CD4-positive, alpha-beta T cell treated with Interleukin-12 subunit alpha and Interleukin-12 subunit beta, for 1 hour (primary cell): ENCODE measurements at regions not wholly inside any gene's neighbourhood (a gene's known extent, or its start where the extent isn't known, plus 50 kb on each side); places are given as distances from the start of the nearest gene placed in this dataset.
"Not testable (repeated sequence)": the region's sequence is repeated elsewhere in the genome, so short reads cannot be mapped to it uniquely, and the experiment has no call there.

Experiments
- DNase-seq: peaks from one replicate; pipeline ENCODE4 v3.0.0-alpha.2; 2020

DNA sequence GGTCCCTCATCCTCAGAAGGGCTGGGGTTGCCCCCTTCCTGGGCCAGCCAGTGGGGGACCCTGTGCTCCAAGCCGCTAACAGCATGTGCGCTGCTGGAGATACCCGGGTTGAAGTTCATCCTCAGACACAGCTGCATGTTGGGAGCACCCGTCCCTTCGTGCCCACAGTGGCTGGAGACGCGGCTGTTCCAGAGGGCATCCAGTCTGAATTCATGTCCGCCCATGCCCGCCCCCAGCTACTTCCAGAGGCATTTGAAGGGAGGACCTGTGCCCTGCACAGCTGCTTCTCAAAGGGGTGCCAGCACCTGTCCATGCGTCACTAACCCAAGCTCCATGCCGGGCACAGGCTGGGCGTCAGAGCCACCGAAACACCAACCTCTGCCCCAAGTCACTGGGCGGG lies 68.1 kb upstream of the ADGRA1 start:
- no peak for DNase-seq

DNA sequence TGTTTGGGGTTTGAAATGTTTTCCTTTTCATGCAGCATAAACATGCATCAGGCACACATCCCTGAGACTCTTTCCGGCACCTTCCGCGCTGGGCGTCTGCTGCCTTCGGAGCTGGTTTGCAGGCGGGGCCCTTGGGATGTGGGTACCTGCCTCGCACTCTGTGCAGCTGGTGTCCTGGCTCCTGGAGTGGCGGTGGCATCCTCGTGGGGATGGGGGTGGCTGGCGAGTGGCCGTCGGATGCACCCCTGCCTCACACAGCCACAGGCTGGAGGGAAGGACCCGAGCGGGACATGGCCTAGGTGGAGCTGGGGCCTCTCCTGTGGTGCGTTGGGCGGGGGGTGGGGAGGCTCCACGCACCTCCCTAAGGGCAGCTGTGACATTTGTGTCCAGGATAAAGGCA lies 68.5 kb upstream of the ADGRA1 start:
- DNase-seq = no peak

DNA sequence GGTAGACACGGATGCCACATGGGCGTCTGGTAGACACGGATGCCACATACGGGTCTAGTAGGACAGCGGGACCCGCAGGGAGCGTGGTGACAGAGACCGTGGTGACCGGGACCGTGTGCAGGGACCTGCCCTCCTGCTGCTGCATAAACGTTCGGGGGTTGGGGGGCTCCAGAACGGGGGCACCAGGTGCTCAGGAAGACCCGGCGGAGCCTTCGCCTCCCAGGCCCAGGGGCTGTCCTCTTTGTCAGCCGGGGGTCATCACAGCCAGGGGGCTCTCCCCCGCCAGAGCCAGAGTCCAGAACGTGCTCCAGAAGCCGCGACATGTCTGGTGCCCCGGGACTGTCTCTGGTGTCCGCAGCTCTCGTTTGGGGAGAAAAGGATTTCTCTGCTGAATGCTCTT lies 69.2 kb upstream of the ADGRA1 start:
- DNase-seq = no peak

DNA sequence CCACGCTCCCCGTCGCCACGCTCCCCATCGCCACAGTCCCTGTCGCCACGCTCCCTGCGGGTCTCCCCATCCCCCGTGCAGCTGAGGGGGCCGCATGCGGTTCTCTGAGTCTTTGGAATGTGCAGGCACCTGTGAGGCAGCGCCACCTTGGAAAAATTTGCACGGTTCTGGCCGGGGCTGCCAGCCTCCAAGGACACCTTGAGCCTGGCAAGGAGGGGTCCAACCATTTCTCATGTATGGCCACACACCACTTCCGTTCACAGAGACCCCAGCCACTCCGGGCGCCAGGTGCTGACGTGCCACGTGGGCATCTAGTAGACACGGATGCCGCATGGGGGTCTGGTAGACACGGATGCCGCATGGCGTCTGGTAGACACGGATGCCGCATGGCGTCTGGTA lies 70.5 kb upstream of the ADGRA1 start:
- no peak for DNase-seq

DNA sequence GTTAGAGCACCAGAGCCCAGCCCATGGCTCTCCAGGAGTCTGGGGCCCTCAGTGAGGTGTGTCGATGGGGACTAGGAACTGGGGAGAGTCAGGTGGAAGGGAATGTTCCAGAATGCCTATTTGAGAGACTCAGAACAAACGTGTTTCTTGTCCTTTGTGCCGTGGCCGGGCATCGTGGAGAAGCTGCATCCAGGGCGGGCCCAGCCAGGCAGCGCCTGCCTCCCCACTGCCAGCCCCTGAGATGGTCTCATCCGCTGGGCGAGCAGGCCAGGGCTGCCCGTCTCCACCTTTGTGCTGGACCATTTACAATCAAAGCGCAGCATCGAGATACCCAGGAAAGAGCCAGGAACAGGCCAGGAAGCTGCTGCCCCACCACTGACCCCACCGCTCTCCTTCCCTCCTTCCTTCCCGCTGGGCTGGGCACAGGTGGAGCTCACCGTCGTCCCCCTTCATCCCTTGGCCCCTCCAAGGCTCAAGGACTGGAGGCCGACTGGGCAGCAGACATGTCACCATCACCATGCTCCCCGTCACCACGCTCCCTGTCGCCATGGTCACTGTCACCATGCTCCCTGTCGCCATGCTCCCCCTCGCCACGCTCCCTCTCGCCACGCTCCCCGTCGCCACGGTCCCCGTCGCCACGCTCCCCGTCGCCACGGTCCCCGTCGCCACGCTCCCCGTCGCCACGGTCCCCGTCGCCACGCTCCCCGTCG lies 71.1 kb upstream of the ADGRA1 start:
- no peak for DNase-seq

DNA sequence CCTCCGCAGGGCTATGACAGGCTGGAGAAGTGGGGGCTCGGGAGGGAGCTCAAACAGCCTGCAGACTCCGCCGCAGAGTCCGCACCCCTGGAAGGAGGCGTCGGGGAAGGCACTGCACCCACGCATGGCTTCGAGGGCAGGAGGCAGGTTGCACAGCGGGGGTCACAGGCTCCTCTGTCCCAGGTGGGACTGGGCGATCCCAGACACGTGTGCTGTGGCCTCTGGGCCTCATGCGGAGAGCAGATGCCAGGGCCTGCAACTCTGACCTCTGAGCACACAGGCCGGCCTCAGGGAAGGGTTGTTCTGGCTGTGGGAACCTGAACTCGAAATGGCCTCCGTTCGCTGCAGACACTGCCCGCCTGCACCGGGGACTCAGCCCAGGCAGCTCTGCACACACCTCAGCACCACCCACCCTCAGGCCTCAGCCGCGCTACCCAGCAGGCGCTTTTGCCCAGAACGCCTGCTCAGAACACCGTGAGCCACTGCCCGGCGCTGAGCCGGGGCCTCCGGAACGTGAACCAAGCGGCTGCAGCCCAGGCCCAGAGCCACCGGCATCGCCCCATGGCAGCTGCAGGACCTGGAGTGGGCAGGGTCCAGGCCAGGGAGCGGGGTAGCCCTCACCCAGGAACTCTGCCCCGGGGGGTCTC lies 71.8 kb upstream of the ADGRA1 start:
- DNase-seq = no peak

DNA sequence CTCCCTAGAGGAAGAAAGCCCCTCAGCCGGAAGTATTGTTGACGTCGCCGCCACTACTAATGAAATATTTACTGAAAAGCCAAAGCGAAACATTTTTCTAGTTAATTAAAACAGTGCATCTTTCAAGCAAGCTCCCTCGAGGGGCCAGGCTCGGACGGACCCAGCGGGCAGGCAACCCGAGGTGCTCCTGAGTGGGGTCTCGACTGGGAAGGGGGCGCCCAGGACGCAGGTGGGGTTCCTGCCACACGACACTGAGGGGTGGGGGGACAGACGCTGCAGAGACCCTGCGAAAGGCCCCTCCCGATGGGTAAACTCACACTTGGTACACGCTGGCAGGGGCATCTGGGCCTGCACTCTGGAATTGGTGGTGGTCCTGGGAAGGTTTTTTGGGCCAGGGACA lies 72.4 kb upstream of the ADGRA1 start:
- DNase-seq = no peak

DNA sequence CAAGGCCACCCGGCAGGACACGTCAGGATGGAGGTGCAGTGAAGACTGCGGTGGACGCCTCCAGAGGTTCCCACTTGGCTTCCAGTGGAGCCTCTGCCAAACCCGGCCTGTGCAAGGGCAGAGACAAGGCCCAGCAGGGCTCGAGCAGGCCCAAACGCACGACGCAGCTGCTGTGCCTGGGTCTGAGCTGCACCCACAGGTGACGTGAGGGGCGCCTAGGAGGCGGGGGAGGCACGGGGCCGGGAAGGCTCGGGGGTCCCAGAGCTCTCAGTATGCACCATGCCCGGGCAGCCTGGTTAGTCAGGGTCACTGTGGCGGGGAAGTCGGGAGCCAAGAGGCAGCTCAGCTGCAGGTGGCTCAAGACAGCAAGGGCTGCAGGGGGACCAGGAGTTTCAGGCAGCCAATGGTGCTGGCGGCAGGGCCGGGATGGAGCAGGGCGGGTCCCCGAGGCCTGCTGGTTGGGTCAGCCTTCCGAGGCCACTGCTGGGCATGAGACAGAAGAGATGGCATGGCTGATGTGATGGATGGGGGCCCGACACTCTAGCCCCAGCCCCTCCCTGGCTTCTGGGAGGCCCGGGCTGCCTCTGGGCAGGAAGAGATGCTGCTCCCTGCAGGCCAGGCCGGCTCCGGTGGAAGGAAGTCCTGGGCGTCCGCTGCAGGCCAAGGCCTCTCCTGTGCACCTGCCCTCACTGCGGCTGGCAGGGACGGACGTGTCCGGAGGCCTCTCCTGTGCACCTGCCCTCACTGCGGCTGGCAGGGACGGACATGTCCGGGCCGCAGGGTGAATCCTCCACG lies 72.2 kb upstream of the CFAP46 start:
- no peak for DNase-seq

DNA sequence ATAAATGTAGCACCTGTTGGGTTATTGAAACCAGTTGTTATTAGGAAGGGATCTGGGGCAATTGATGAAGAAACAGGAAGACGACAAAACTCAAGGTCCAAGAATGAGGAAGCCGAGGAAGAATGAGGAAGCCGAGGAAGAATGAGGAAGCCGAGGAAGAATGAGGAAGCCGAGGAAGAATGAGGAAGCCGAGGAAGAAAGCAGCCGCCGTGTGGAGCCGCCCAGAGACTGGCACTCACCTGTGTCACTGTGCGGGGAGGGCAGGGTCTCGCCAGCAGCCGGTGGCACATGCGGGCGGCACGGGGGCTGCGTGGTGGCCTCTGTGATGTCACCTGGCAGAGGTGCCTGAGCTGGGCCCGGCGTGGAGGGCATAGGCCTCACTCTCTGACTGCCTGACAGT lies 71.1 kb upstream of the CFAP46 start:
- peak; percentile 12 for DNase-seq

DNA sequence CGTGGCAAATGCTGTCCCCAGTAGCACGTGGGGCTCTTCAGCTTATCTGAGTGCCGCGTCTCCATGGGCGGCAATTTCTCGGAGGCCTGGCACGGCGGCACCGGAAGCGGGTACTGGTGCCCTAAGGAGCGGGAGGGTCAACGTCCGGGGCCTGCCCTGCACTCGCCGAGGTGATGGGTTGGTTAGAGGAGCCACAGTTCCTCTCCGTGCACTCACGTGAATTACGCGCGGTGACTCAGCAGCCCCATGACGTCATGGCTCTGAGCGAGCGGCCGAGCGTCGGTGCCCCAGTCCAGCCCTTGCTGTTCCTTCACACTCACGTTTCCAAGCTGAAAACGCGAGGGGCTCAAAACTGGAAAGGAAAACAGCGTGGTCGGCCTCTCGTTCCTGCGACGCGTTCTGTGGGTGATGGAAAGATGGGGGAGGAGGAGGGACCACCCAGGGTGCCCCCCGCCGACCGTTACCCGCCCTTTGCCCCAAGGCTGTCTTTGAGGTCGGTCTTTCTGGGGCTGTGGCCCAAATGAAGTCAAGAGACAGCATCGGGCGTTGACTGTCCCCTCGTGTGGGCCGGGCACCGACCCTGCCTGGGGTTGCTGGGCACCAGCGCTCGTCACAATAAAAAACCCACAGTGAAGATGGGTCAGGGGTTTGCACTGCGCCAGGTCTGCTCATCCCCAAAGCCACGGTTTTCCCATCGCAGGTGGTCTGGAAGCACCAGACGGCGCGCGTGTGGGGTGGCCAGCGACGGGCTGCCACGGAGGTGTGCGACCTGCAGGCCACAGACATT lies 70.4 kb upstream of the CFAP46 start:
- peak; percentile 20 for DNase-seq

DNA sequence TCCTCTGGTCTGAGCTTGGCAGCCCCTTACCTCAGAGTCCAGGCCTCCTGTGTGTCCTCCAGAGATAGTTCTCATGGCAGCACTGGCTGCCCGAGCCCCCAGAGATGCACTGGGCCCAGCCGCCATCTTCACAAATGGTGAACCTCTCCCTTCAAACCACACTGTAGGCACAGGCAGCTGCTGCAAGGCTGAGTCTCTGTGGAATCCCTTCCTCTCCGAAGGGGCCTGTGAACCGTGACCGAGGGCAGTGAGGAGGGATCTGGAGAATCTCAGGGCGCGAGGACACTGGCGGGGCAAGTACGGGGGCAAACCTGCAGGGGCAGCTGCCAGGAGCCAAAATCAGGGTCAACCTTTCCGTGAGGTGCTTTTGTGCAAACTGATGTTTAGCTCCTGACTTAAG lies 69.5 kb upstream of the CFAP46 start:
- DNase-seq = no peak

DNA sequence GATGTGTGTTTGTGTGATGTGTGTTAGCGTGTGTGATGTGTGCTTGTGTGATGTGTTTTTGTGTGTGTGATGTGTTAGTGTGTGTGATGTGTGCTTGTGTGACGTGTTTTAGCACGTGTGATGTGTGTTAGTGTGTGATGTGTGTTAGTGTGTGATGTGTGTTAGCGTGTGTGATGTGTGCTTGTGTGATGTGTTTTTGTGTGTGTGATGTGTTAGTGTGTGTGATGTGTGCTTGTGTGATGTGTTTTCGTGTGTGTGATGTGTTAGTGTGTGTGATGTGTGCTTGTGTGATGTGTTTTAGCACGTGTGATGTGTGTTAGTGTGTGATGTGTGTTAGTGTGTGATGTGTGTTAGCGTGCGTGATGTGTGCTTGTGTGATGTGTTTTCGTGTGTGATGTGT lies 69.0 kb upstream of the CFAP46 start:
- DNase-seq = not testable (repeated sequence)

DNA sequence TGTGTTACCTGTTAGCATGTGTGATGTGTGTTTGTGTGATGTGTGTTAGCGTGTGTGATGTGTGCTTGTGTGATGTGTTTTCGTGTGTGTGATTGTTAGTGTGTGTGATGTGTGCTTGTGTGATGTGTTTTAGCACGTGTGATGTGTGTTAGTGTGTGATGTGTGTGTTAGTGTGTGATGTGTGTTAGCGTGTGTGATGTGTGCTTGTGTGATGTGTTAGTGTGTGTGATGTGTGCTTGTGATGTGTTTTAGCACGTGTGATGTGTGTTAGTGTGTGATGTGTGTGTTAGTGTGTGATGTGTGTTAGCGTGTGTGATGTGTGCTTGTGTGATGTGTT lies 68.4 kb upstream of the CFAP46 start:
- not testable (repeated sequence) for DNase-seq

DNA sequence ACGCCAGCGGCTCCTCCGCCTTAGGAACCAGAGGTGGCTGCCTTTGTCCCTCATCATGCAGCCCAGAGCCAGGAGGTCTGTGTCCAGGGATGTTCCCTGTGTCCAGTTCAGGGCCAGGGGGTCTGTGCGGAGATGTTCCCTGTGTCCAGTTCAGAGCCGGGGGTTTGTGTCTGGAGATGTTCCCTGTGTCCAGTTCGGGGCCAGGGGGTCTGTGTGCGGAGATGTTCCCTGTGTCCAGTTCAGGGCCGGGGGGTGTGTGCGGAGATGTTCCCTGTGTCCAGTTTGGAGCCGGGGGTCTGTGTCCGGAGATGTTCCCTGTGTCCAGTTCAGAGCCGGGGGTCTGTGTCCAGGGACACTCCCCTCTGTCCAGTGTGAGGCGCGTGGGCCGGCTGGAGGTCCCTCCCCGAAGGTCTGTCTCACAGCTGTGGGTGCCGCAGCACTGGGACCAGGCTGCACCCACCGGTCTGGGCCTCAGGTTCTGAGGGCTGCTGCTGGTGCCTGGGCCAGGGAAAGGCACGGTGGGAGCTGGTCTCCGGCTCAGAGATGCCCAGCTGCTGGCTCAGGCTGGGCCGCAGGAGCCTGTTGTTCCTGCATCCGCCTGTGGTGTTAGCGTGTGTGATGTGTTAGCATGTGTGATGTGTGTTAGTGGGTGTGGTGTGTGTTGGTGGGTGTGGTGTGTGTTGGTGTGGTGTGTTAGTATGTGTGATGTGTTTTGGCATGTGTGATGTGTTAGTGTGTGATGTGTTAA lies 67.9 kb upstream of the CFAP46 start:
- no peak for DNase-seq

DNA sequence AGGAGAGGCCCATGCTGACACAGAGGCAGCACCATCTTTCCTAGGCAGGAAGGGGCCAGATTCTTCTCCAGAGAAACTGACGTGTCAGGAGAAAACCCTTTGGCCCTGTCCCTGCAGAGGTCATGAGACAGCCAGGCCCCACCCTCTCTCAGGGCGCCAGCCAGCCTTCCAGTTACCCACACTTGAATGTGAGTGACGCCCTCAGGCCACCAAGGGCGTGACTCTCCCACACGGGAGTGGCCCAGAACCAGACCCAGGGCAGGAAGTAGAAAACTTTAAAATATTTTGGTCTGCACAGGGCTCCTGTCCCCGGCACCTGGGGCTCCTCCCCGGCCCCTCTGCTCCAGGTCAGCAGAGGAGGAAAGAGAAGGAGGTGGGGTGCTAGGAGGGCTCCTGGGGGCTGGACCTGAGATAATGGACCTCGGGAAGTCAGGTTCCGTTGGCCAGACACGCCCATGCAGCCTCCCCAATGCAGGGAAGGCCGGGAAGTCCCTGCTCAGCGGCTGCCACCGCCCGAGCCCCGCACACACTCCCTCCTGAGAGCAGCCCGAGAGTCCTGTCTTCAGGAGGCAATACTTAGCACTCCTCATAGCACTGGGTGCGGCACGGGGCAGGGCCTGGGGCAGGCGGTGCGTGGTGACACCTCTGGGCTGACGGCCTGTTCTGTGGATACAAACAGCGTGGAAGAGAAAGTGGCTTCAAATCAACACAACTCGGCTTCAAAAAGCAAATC lies 67.0 kb upstream of the CFAP46 start:
- DNase-seq = peak; percentile 29

DNA sequence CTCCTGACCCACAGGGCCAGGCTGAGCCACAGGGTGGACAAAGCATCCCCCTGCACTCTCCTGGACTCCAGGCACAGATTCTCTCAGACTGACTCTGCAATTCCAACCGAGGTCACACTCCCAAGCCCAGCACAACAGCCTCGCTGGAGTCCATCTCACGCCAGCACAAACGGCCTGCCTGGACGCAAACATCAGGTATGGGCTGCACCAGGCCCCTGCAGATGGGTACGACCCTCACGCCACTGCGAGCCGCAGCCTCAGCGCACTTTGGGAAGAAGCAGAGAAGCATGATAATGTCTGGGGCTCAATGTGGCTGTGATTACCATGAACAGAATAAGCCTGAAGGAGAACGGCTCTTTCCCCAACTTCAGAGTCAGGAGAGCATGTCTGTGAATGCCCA lies 66.4 kb upstream of the CFAP46 start:
- DNase-seq = no peak

DNA sequence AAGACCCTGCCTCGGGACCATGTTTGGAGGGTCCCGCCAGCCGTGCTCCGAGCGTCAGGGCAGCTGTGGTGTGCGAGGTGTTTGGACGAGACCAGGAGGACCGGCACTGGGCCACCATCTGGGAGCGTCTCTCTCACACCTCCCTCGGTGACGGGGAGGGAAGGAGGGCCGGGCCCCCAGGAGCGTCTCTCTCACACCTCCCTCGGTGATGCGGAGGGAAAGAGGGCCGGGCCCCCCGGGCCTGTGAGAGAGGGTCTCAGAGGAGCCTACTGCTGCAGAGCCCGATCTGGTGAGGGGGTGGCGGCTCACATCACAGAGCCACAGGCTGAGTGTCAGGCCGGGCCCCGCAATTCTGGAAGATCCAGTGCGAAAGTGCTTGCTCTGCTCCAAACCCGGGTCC lies 65.8 kb upstream of the CFAP46 start:
- DNase-seq = no peak

DNA sequence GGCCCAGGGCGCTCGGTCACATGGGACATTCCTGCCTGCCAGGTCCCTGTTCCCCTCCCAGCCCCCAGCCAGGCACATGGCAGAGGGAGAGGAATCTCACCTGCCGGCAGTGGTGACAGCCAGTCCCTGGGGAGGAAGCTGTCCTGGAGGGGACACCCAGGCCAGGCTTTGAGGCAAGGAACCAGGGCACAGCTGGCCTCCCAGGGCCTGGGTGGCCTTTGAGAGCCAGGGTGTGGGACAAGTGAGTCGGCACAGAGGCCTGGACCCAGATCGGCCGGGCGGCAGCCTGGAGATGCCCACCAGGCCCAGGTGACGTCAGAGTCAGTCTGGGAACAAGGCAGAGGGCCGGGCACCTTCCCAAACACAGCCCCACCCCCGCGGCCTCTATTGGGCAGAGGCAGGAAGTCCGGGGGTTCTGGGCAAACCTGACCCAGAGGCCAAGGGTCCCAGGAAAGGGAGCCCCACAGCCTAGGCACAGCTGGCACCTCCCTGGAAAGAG lies 65.0 kb upstream of the CFAP46 start:
- DNase-seq = no peak

DNA sequence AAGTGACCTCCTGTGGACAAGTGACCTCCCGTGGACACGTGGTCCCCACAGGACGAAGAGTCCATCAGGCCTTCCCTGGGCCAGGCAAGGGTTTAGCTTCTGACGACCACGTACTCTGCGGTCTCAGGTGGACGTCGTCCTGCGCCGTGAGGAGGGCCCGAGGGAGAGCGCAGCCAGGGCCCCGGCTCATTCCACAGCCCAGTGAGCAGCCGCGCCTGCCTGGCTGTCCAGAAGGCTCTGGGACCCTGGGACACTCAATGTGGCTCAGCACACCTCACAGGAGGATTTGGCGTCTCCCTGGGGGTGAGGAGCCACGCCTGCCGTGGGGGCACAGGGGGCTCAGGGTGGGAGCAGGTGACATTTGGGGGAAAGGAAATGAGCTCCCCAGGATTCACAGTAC lies 64.4 kb upstream of the CFAP46 start:
- no peak for DNase-seq

DNA sequence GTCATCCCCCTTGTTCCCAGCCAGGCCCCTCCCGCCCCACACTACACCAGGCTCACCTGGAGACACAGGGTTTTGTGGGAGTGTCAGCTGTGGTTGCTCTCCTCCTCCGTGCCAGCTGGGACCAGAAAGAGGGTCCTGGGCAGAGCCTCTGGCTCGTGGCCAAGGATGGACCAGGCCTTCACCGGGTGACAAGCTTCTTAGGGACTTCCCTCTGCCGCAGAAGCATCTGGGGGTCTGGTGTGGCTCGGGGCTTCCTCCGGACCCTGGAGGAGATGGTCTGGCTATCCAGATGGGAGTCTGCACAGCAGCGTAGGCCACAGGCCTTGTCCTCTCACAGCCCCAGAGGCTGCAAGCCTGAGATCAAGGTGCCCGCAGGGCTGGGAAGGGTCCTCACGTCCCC lies 63.8 kb upstream of the CFAP46 start:
- DNase-seq = no peak

DNA sequence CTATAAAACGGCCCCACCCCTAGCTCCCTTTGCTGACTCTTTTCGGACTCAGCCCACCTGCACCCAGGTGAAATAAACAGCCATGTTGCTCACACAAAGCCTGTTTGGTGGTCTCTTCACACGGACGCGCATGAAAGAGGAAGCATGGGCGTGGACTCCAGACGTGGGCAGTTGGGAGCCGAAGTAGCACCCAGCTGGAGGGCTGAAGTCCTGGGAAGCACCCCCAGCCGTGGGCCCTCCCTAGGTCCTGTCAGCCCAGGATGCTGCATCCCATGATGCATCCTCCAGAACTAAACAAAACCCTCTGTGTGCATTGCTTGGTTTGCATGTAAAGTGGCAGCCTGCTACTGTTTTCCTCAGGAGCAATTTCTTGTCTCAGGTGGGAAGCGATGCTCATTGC lies 62.1 kb upstream of the CFAP46 start:
- no peak for DNase-seq

DNA sequence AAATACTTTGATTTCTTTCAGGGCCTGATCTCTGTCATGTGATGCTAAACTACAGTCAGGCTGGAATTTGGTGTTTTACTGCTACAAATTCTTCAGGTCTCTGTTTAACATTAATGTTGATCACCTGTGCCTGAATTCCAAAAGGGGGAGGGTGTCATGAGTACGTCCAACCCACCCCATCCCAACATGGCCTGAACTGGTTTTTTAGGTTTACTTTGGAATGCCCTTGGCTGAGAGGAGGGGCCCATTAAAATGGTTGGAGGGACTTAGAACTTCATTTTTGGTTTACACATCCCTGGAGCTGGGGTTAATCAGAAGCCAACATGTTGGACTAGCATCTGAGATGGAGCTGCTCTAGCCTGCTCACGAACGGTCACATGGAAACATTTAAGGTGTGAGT lies 60.8 kb upstream of the CFAP46 start:
- DNase-seq = no peak
